ENCODE measurements at regions not wholly inside any gene's neighbourhood (a gene's known extent, or its start where the extent isn't known, plus 50 kb on each side); places are given as distances from the start of the nearest gene placed in this dataset.

GRCh38 chr4:42205541-42205940 is 53.1 kb upstream of the BEND4 start:
- DNase-seq (ENCODE audit: low read depth, low spot score) = no peak
- TF ChIP-seq ZNF274 (IDR thresholded peaks at IDR 0.05; ENCODE audit: low read depth, low read length) (no peak), YY1 (IDR thresholded peaks at IDR 0.05; ENCODE audit: insufficient read depth, insufficient read length) (no peak), SUZ12 (IDR thresholded peaks at IDR 0.05; ENCODE audit: extremely low read depth, insufficient read depth, insufficient read length) (no peak)
- no peaks in the 10 kb centered on the region for H3K36me3 ChIP-seq (ENCODE audit: insufficient read depth, insufficient read length, low read length)
- H3K4me3 ChIP-seq (ENCODE audit: insufficient read length, low read depth) = no peak overlapping the region
- H3K9ac ChIP-seq (ENCODE audit: insufficient read length, low read depth) = no peak overlapping the region
- no peaks in the 10 kb centered on the region for H3K27me3 ChIP-seq (ENCODE audit: insufficient read depth, insufficient read length)
- H3K4me1 ChIP-seq (ENCODE audit: insufficient read depth, insufficient read length) = no peaks in the 10 kb centered on the region
- H3K9me3 ChIP-seq (ENCODE audit: insufficient read depth, low read length) = no peaks in the 10 kb centered on the region

- no peaks in the 10 kb centered on the region for H3K4me1 ChIP-seq (ENCODE audit: insufficient read depth, insufficient read length)
- DNase-seq (ENCODE audit: low read depth, low spot score) = no peak
- no peak overlapping the region for H3K4me3 ChIP-seq (ENCODE audit: insufficient read length, low read depth)
- no peak overlapping the region for H3K9ac ChIP-seq (ENCODE audit: insufficient read length, low read depth)
- H3K9me3 ChIP-seq (ENCODE audit: insufficient read depth, low read length) = no peaks in the 10 kb centered on the region
- no peaks in the 10 kb centered on the region for H3K27me3 ChIP-seq (ENCODE audit: insufficient read depth, insufficient read length)
- H3K36me3 ChIP-seq (ENCODE audit: insufficient read depth, insufficient read length, low read length) = no peaks in the 10 kb centered on the region
- TF ChIP-seq YY1 (IDR thresholded peaks at IDR 0.05; ENCODE audit: insufficient read depth, insufficient read length) (no peak), ZNF274 (IDR thresholded peaks at IDR 0.05; ENCODE audit: low read depth, low read length) (no peak), SUZ12 (IDR thresholded peaks at IDR 0.05; ENCODE audit: extremely low read depth, insufficient read depth, insufficient read length) (no peak)
Observed at GRCh38 chr4:42216664-42217063, 64.2 kb upstream of the BEND4 start.

GRCh38 chr4:42225286-42225685 is 72.8 kb upstream of the BEND4 start:
- no peak for DNase-seq (ENCODE audit: low read depth, low spot score)
- Histone ChIP-seq H3K9me3 (ENCODE audit: insufficient read depth, low read length) (no peaks in the 10 kb centered on the region), H3K9ac (ENCODE audit: insufficient read length, low read depth) (no peak overlapping the region), H3K27me3 (ENCODE audit: insufficient read depth, insufficient read length) (no peaks in the 10 kb centered on the region), H3K4me3 (ENCODE audit: insufficient read length, low read depth) (no peak overlapping the region), H3K4me1 (ENCODE audit: insufficient read depth, insufficient read length) (no peaks in the 10 kb centered on the region), H3K36me3 (ENCODE audit: insufficient read depth, insufficient read length, low read length) (no peaks in the 10 kb centered on the region)
- TF ChIP-seq YY1 (IDR thresholded peaks at IDR 0.05; ENCODE audit: insufficient read depth, insufficient read length) = no peak

GRCh38 chr4:42234817-42235216 is 82.4 kb upstream of the BEND4 start:
- Histone ChIP-seq H3K9me3 (ENCODE audit: insufficient read depth, low read length) (no peaks in the 10 kb centered on the region), H3K36me3 (ENCODE audit: insufficient read depth, insufficient read length, low read length) (no peaks in the 10 kb centered on the region), H3K27me3 (ENCODE audit: insufficient read depth, insufficient read length) (no peaks in the 10 kb centered on the region), H3K9ac (ENCODE audit: insufficient read length, low read depth) (no peak overlapping the region), H3K4me1 (ENCODE audit: insufficient read depth, insufficient read length) (no peaks in the 10 kb centered on the region), H3K4me3 (ENCODE audit: insufficient read length, low read depth) (no peak overlapping the region)
- no peak for DNase-seq (ENCODE audit: low read depth, low spot score)
- TF ChIP-seq YY1 (IDR thresholded peaks at IDR 0.05; ENCODE audit: insufficient read depth, insufficient read length) = no peak
- no peak for TF ChIP-seq SUZ12 (IDR thresholded peaks at IDR 0.05; ENCODE audit: extremely low read depth, insufficient read depth, insufficient read length)
- no peak for TF ChIP-seq ZNF274 (IDR thresholded peaks at IDR 0.05; ENCODE audit: low read depth, low read length)

- no peaks in the 10 kb centered on the region for H3K4me1 ChIP-seq (ENCODE audit: insufficient read depth, insufficient read length)
Observed at GRCh38 chr4:42235304-42236021, 83.0 kb upstream of the BEND4 start.

GRCh38 chr4:42237010-42237409 is 84.6 kb upstream of the BEND4 start:
- Histone ChIP-seq H3K9me3 (ENCODE audit: insufficient read depth, low read length) (no peaks in the 10 kb centered on the region), H3K9ac (ENCODE audit: insufficient read length, low read depth) (no peak overlapping the region), H3K4me3 (ENCODE audit: insufficient read length, low read depth) (no peak overlapping the region), H3K36me3 (ENCODE audit: insufficient read depth, insufficient read length, low read length) (no peaks in the 10 kb centered on the region), H3K27me3 (ENCODE audit: insufficient read depth, insufficient read length) (no peaks in the 10 kb centered on the region), H3K4me1 (ENCODE audit: insufficient read depth, insufficient read length) (no peaks in the 10 kb centered on the region)
- no peak for DNase-seq (ENCODE audit: low read depth, low spot score)
- TF ChIP-seq YY1 (IDR thresholded peaks at IDR 0.05; ENCODE audit: insufficient read depth, insufficient read length) = no peak
- TF ChIP-seq SUZ12 (IDR thresholded peaks at IDR 0.05; ENCODE audit: extremely low read depth, insufficient read depth, insufficient read length) = no peak
- TF ChIP-seq ZNF274 (IDR thresholded peaks at IDR 0.05; ENCODE audit: low read depth, low read length) = no peak

More at GRCh38 chr4:42235304-42236021, 83.0 kb upstream of the BEND4 start:
- Histone ChIP-seq H3K27me3 (ENCODE audit: insufficient read depth, insufficient read length) (no peaks in the 10 kb centered on the region), H3K4me3 (ENCODE audit: insufficient read length, low read depth) (no peak overlapping the region), H3K9ac (ENCODE audit: insufficient read length, low read depth) (no peak overlapping the region), H3K9me3 (ENCODE audit: insufficient read depth, low read length) (no peaks in the 10 kb centered on the region), H3K36me3 (ENCODE audit: insufficient read depth, insufficient read length, low read length) (no peaks in the 10 kb centered on the region)
- no peak for DNase-seq (ENCODE audit: low read depth, low spot score)
- TF ChIP-seq YY1 (IDR thresholded peaks at IDR 0.05; ENCODE audit: insufficient read depth, insufficient read length) (no peak), SUZ12 (IDR thresholded peaks at IDR 0.05; ENCODE audit: extremely low read depth, insufficient read depth, insufficient read length) (no peak), ZNF274 (IDR thresholded peaks at IDR 0.05; ENCODE audit: low read depth, low read length) (no peak)

- H3K27me3 ChIP-seq (ENCODE audit: insufficient read depth, insufficient read length) = no peaks in the 10 kb centered on the region
Observed at GRCh38 chr4:42237451-42237850, 85.0 kb upstream of the BEND4 start.

More at GRCh38 chr4:42237451-42237850, 85.0 kb upstream of the BEND4 start:
- Histone ChIP-seq H3K4me3 (ENCODE audit: insufficient read length, low read depth) (no peak overlapping the region), H3K9ac (ENCODE audit: insufficient read length, low read depth) (no peak overlapping the region), H3K36me3 (ENCODE audit: insufficient read depth, insufficient read length, low read length) (no peaks in the 10 kb centered on the region), H3K4me1 (ENCODE audit: insufficient read depth, insufficient read length) (no peaks in the 10 kb centered on the region), H3K9me3 (ENCODE audit: insufficient read depth, low read length) (no peaks in the 10 kb centered on the region)
- DNase-seq (ENCODE audit: low read depth, low spot score) = no peak
- TF ChIP-seq ZNF274 (IDR thresholded peaks at IDR 0.05; ENCODE audit: low read depth, low read length) (no peak), SUZ12 (IDR thresholded peaks at IDR 0.05; ENCODE audit: extremely low read depth, insufficient read depth, insufficient read length) (no peak), YY1 (IDR thresholded peaks at IDR 0.05; ENCODE audit: insufficient read depth, insufficient read length) (no peak)

Data from NT2/D1 (cell line).